ENCODE measurements at regions not wholly inside any gene's neighbourhood (a gene's known extent, or its start where the extent isn't known, plus 50 kb on each side); places are given as distances from the start of the nearest gene placed in this dataset.
"Not testable (repeated sequence)": the region's sequence is repeated elsewhere in the genome, so short reads cannot be mapped to it uniquely, and the experiment has no call there.

DNA sequence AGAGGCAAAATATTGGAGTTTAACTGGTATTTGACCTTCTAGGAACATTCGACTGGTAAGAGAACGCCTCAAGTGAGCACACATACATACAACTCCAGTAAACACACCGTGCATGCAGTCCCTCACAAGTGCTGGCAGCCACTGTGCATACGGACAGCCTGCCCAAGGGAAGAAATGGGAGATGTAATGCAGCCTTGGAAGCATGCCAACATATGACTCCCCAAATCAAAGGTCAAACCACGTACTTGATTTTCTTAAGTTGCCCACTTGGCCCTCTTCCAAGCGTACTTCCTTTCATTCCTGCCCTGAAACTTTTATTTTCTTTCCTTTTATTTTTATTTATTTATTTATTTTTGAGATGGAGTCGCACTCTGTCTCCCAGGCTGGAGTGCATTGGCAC is 206.6 kb downstream of the SPRY1 start:
- no peaks in the 10 kb centered on the region for H4K20me1 ChIP-seq (ENCODE audit: control insufficient read depth, extremely low read depth, insufficient read depth, low read length)
- dilution Hi-C loops (cut with MboI; ENCODE audit: extremely low pct_ligation_motif_present, low sequenced_read_pairs), result no loop called here
- no peaks in the 10 kb centered on the region for H3K36me3 ChIP-seq (ENCODE audit: control insufficient read depth in 2 of 2, extremely low read depth in 1 of 2, insufficient read depth in 2 of 2, low read length in 2 of 2)
- no peak overlapping the region for H3K9ac ChIP-seq (ENCODE audit: control insufficient read depth, extremely low read depth, insufficient read depth, low read length)
- H3K27me3 ChIP-seq (ENCODE audit: control insufficient read depth, extremely low read depth, insufficient read depth, low read length), result no peaks in the 10 kb centered on the region
- TF ChIP-seq CTCF (optimal IDR thresholded peaks at IDR 0.05 in 1 of 3, IDR thresholded peaks at IDR 0.05 in 1 of 3, conservative IDR thresholded peaks at IDR 0.05 in 1 of 3; ENCODE audit: extremely low read depth in 1 of 3, insufficient read depth in 2 of 3, low read length in 3 of 3) (no peak), EZH2 (IDR thresholded peaks at IDR 0.05; ENCODE audit: low read length) (no peak)
- H3K4me1 ChIP-seq (ENCODE audit: control insufficient read depth, extremely low read depth, insufficient read depth, low read length), result peaks cover 9% of the 10 kb centered on the region
- DNase-seq (ENCODE audit: low read depth, low spot score), result no peak
- no peak for FAIRE-seq
- H2AFZ ChIP-seq (ENCODE audit: control insufficient read depth, low read length), result no peak overlapping the region
- no peak overlapping the region for H3K4me2 ChIP-seq (ENCODE audit: control insufficient read depth, extremely low read depth, insufficient read depth, low read depth, low read length)
- no peak overlapping the region for H3K27ac ChIP-seq (ENCODE audit: control insufficient read depth, insufficient read depth, low read length)
- no peaks in the 10 kb centered on the region for H3K79me2 ChIP-seq (ENCODE audit: control insufficient read depth, insufficient read depth, low read length)
- no peaks in the 10 kb centered on the region for H3K9me1 ChIP-seq (ENCODE audit: control insufficient read depth, extremely low read depth, insufficient read depth, low read length)
- no peak overlapping the region for H3K4me3 ChIP-seq (ENCODE audit: control insufficient read depth in 2 of 3, extremely low read depth in 1 of 3, insufficient read depth in 2 of 3, low read depth in 1 of 3, low read length in 3 of 3)
- no peaks in the 10 kb centered on the region for H3K9me3 ChIP-seq (ENCODE audit: control insufficient read depth, low read depth, low read length)

DNA sequence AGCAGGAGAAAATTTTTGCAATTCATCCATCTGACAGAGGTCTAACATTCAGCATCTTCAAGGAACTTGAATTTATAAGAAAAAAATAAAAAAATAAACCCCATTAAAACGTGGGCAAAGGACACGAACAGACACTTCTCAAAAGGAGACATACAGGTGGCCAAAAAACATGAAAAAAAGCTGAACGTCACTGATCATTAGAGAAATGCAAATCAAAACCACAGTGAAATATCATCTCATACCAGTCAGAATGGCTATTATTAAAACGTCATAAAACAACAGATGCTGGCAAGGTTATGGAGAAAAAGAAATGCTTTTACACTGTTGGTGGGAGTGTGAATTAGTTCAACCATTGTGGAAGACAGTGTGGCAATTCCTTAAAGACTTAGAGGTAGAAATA is 209.2 kb downstream of the SPRY1 start:
- DNase-seq (ENCODE audit: low read depth, low spot score); H4K20me1 ChIP-seq (ENCODE audit: control insufficient read depth, extremely low read depth, insufficient read depth, low read length); H3K36me3 ChIP-seq (ENCODE audit: control insufficient read depth in 2 of 2, extremely low read depth in 1 of 2, insufficient read depth in 2 of 2, low read length in 2 of 2); FAIRE-seq; H3K9ac ChIP-seq (ENCODE audit: control insufficient read depth, extremely low read depth, insufficient read depth, low read length); H3K4me1 ChIP-seq (ENCODE audit: control insufficient read depth, extremely low read depth, insufficient read depth, low read length); H3K9me3 ChIP-seq (ENCODE audit: control insufficient read depth, low read depth, low read length); H3K4me2 ChIP-seq (ENCODE audit: control insufficient read depth, extremely low read depth, insufficient read depth, low read depth, low read length); H3K4me3 ChIP-seq (ENCODE audit: control insufficient read depth in 2 of 3, extremely low read depth in 1 of 3, insufficient read depth in 2 of 3, low read depth in 1 of 3, low read length in 3 of 3); H3K79me2 ChIP-seq (ENCODE audit: control insufficient read depth, insufficient read depth, low read length); H2AFZ ChIP-seq (ENCODE audit: control insufficient read depth, low read length); dilution Hi-C loops (cut with MboI; ENCODE audit: extremely low pct_ligation_motif_present, low sequenced_read_pairs); H3K27ac ChIP-seq (ENCODE audit: control insufficient read depth, insufficient read depth, low read length); H3K27me3 ChIP-seq (ENCODE audit: control insufficient read depth, extremely low read depth, insufficient read depth, low read length); H3K9me1 ChIP-seq (ENCODE audit: control insufficient read depth, extremely low read depth, insufficient read depth, low read length): not testable (repeated sequence)

DNA sequence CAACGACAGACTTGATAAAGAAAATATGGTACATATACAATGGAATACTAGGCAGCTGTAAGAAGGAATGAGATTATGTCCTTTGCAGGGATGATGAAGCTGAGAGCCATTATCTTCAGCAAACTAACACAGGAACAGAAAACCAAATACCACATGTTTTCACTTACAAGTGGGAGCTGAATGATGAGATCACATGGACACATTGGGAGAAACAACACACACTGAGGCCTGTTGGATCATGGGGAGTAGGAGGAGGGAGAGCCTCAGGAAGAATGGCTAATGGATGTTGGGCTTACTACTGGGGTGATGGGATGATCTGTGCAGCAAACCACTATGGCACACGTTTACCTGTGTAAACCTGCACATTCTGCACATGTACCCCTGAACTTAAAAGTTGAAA is 209.7 kb downstream of the SPRY1 start:
- DNase-seq (ENCODE audit: low read depth, low spot score) (no peak), FAIRE-seq (no peak)
- dilution Hi-C loops (cut with MboI; ENCODE audit: extremely low pct_ligation_motif_present, low sequenced_read_pairs), result no loop called here
- Histone ChIP-seq H3K9me3 (ENCODE audit: control insufficient read depth, low read depth, low read length) (no peaks in the 10 kb centered on the region), H3K27me3 (ENCODE audit: control insufficient read depth, extremely low read depth, insufficient read depth, low read length) (no peaks in the 10 kb centered on the region), H3K4me1 (ENCODE audit: control insufficient read depth, extremely low read depth, insufficient read depth, low read length) (peaks cover 3% of the 10 kb centered on the region), H2AFZ (ENCODE audit: control insufficient read depth, low read length) (no peak overlapping the region), H3K27ac (ENCODE audit: control insufficient read depth, insufficient read depth, low read length) (no peak overlapping the region), H3K4me3 (ENCODE audit: control insufficient read depth in 2 of 3, extremely low read depth in 1 of 3, insufficient read depth in 2 of 3, low read depth in 1 of 3, low read length in 3 of 3) (no peak overlapping the region), H3K79me2 (ENCODE audit: control insufficient read depth, insufficient read depth, low read length) (no peaks in the 10 kb centered on the region), H3K36me3 (ENCODE audit: control insufficient read depth in 2 of 2, extremely low read depth in 1 of 2, insufficient read depth in 2 of 2, low read length in 2 of 2) (no peaks in the 10 kb centered on the region), H3K9ac (ENCODE audit: control insufficient read depth, extremely low read depth, insufficient read depth, low read length) (no peak overlapping the region), H3K4me2 (ENCODE audit: control insufficient read depth, extremely low read depth, insufficient read depth, low read depth, low read length) (no peak overlapping the region), H3K9me1 (ENCODE audit: control insufficient read depth, extremely low read depth, insufficient read depth, low read length) (no peaks in the 10 kb centered on the region), H4K20me1 (ENCODE audit: control insufficient read depth, extremely low read depth, insufficient read depth, low read length) (no peaks in the 10 kb centered on the region)
- TF ChIP-seq CTCF (optimal IDR thresholded peaks at IDR 0.05 in 1 of 3, IDR thresholded peaks at IDR 0.05 in 1 of 3, conservative IDR thresholded peaks at IDR 0.05 in 1 of 3; ENCODE audit: extremely low read depth in 1 of 3, insufficient read depth in 2 of 3, low read length in 3 of 3) (no peak), EZH2 (IDR thresholded peaks at IDR 0.05; ENCODE audit: low read length) (no peak)
